Inferior parietal cortex (tissue), 1 donor: ENCODE measurements at regions not wholly inside any gene's neighbourhood (a gene's known extent, or its start where the extent isn't known, plus 50 kb on each side); places are given as distances from the start of the nearest gene placed in this dataset.
"Not testable (repeated sequence)": the region's sequence is repeated elsewhere in the genome, so short reads cannot be mapped to it uniquely, and the experiment has no call there.

Experiments
- DNase-seq: peaks from one replicate; pipeline ENCODE4 v3.0.0-alpha.2; 2016; ENCODE audit errors: extremely low spot score

- DNase-seq = no peak
Observed at GRCh38 chr21:24545807-24546361, 1061.4 kb downstream of the MRPL39 start.

GRCh38 chr21:24514081-24514733 is 1093.1 kb downstream of the MRPL39 start:
- DNase-seq = peak; percentile 69

GRCh38 chr21:24509131-24509530 is 1098.2 kb downstream of the MRPL39 start:
- no peak for DNase-seq

- DNase-seq = no peak
Observed at GRCh38 chr21:24486973-24487372, 1120.3 kb downstream of the MRPL39 start.

- DNase-seq = not testable (repeated sequence)
Observed at GRCh38 chr21:24483361-24483760, 1123.9 kb downstream of the MRPL39 start.

- no peak for DNase-seq
Observed at GRCh38 chr21:24470852-24471251, 1136.4 kb downstream of the MRPL39 start.

GRCh38 chr21:24456358-24456757 is 1150.9 kb downstream of the MRPL39 start:
- no peak for DNase-seq

- no peak for DNase-seq
Observed at GRCh38 chr21:24450119-24450518, 1157.2 kb downstream of the MRPL39 start.

- DNase-seq = no peak
Observed at GRCh38 chr21:24445517-24445916, 1161.8 kb downstream of the MRPL39 start.

- no peak for DNase-seq
Observed at GRCh38 chr21:24444736-24445135, 1162.5 kb downstream of the MRPL39 start.

- DNase-seq = no peak
Observed at GRCh38 chr21:24436236-24436635, 1171.0 kb downstream of the MRPL39 start.

- DNase-seq = no peak
Observed at GRCh38 chr21:24428591-24429199, 1178.6 kb downstream of the MRPL39 start.

GRCh38 chr21:24424776-24425175 is 1182.5 kb downstream of the MRPL39 start:
- DNase-seq = no peak

- DNase-seq = no peak
Observed at GRCh38 chr21:24423546-24423945, 1183.7 kb downstream of the MRPL39 start.

- DNase-seq = no peak
Observed at GRCh38 chr21:24420689-24421088, 1186.6 kb downstream of the MRPL39 start.

GRCh38 chr21:24419641-24420040 is 1187.6 kb downstream of the MRPL39 start:
- DNase-seq = not testable (repeated sequence)

- DNase-seq = no peak
Observed at GRCh38 chr21:24418671-24419070, 1188.6 kb downstream of the MRPL39 start.

- no peak for DNase-seq
Observed at GRCh38 chr21:24411429-24411828, 1195.9 kb downstream of the MRPL39 start.

- DNase-seq = no peak
Observed at GRCh38 chr21:24403221-24403620, 1204.1 kb downstream of the MRPL39 start.

GRCh38 chr21:24395320-24395923 is 1211.9 kb downstream of the MRPL39 start:
- DNase-seq = no peak

GRCh38 chr21:24375201-24375600 is 1232.1 kb downstream of the MRPL39 start:
- DNase-seq = no peak

- DNase-seq = no peak
Observed at GRCh38 chr21:24372506-24372905, 1234.8 kb downstream of the MRPL39 start.

- DNase-seq = no peak
Observed at GRCh38 chr21:24369746-24370145, 1237.5 kb downstream of the MRPL39 start.
